Loucy (cell line): ENCODE measurements at regions not wholly inside any gene's neighbourhood (a gene's known extent, or its start where the extent isn't known, plus 50 kb on each side); places are given as distances from the start of the nearest gene placed in this dataset.

Experiments
- EZH2phosphoT487 ChIP-seq: fragments of 200-600 bp; IDR thresholded peaks from 2 replicates; pipeline ENCODE4 v1.6.1; 2018; ENCODE audit warnings: antibody characterized with exemption, mild to moderate bottlenecking, moderate library complexity, borderline replicate concordance
- TF ChIP-seq, protein P1 (sequence below): fragments of 200-600 bp; sonication (generic); conservative IDR thresholded peaks from 2 replicates; pipeline ENCODE4 v1.5.1; 2014; ENCODE audit warnings: mild to moderate bottlenecking, antibody characterized with exemption, low read length

GRCh38 chr17:15112846-15113617 is 152.1 kb downstream of the PMP22 start:
- TF ChIP-seq, protein P1, sequence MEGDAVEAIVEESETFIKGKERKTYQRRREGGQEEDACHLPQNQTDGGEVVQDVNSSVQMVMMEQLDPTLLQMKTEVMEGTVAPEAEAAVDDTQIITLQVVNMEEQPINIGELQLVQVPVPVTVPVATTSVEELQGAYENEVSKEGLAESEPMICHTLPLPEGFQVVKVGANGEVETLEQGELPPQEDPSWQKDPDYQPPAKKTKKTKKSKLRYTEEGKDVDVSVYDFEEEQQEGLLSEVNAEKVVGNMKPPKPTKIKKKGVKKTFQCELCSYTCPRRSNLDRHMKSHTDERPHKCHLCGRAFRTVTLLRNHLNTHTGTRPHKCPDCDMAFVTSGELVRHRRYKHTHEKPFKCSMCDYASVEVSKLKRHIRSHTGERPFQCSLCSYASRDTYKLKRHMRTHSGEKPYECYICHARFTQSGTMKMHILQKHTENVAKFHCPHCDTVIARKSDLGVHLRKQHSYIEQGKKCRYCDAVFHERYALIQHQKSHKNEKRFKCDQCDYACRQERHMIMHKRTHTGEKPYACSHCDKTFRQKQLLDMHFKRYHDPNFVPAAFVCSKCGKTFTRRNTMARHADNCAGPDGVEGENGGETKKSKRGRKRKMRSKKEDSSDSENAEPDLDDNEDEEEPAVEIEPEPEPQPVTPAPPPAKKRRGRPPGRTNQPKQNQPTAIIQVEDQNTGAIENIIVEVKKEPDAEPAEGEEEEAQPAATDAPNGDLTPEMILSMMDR: no peak
- no peak for TF ChIP-seq EZH2phosphoT487
